SK-N-SH (cell line): ENCODE measurements at regions not wholly inside any gene's neighbourhood (a gene's known extent, or its start where the extent isn't known, plus 50 kb on each side); places are given as distances from the start of the nearest gene placed in this dataset.

Experiments
- CTCF ChIA-PET: fragments of 300-600, 350-600 bp; formaldehyde crosslinking; extraction: SDS; loops from one replicate; lab custom pipeline; 2021; lab: Yijun Ruan, JAX
- POLR2A ChIA-PET: fragments of 350-600 bp; sonication (Branson Sonifier 250); formaldehyde crosslinking; extraction: SDS; loops from one replicate; lab custom pipeline; 2020; ENCODE audit warnings: antibody characterized with exemption, inconsistent platforms; lab: Yijun Ruan, JAX
- DNase-seq: peaks from one replicate; pipeline ENCODE4 v3.0.0; 2012
- H2AFZ ChIP-seq: fragments of 200-600 bp; sonication (generic); 2 replicates; pipeline ENCODE4 v1.8.1; 2016; ENCODE audit warnings: antibody characterized with exemption, mild to moderate bottlenecking, low read depth
- H3F3A ChIP-seq: fragments of 200-600 bp; sonication (generic); replicated peaks from 2 replicates; pipeline ENCODE3; 2016; ENCODE audit warnings: antibody characterized with exemption, mild to moderate bottlenecking; ENCODE audit not compliant: insufficient read depth
- H3K27ac ChIP-seq, 2 experiments: fragments of 200-500 bp in 1 of 2; fragments of 200-600 bp in 1 of 2; sonication (Bioruptor generic) in 1 of 2; sonication (generic), shearing (Covaris generic) in 1 of 2; 2 replicates each; pipeline versions ENCODE4 v1.5.1 to v1.6.1; 2014 to 2016; ENCODE audit warnings: low read depth in 2 of 2, inconsistent platforms in 1 of 2, low read length in 1 of 2, mild to moderate bottlenecking in 1 of 2, mixed read lengths in 1 of 2
- H3K27me3 ChIP-seq: fragments of 200-600 bp; sonication (generic), shearing (Covaris generic); 2 replicates; pipeline ENCODE4 v1.6.1; 2016; ENCODE audit warnings: mixed run types; ENCODE audit not compliant: insufficient read depth
- H3K36me3 ChIP-seq, 2 experiments: fragments of 200-500 bp in 1 of 2; fragments of 200-600 bp in 1 of 2; sonication (Bioruptor generic) in 1 of 2; sonication (generic) in 1 of 2; replicated peaks in 1 of 2; 2 replicates each; pipeline versions ENCODE3 to v1.5.1; 2014 to 2016; ENCODE audit warnings: low read length in 1 of 2, mild to moderate bottlenecking in 1 of 2; ENCODE audit not compliant: insufficient read depth in 2 of 2, control insufficient read depth in 1 of 2
- H3K4me1 ChIP-seq, 2 experiments: fragments of 200-500 bp in 1 of 2; fragments of 200-600 bp in 1 of 2; sonication (Bioruptor generic) in 1 of 2; sonication (generic), shearing (Covaris generic) in 1 of 2; 2 replicates each; pipeline versions ENCODE4 v1.5.1 to v1.6.1; 2014 to 2016; ENCODE audit warnings: low read depth in 1 of 2, low read length in 1 of 2, mixed run types in 1 of 2; ENCODE audit not compliant: insufficient read depth in 2 of 2, control insufficient read depth in 1 of 2
- H3K4me2 ChIP-seq: fragments of 200-600 bp; sonication (generic), shearing (Covaris generic); 2 replicates; pipeline ENCODE4 v1.6.1; 2017; ENCODE audit warnings: mixed run types
- H3K4me3 ChIP-seq, 2 experiments: fragments of 200-500 bp in 1 of 2; fragments of 200-600 bp in 1 of 2; sonication (Bioruptor generic) in 1 of 2; sonication (generic), shearing (Covaris generic) in 1 of 2; 2 replicates each; pipeline versions ENCODE4 v1.5.1 to v1.8.1; 2014 to 2016; ENCODE audit warnings: low read depth in 2 of 2, inconsistent platforms in 1 of 2, low read length in 1 of 2, mild to moderate bottlenecking in 1 of 2, mixed read lengths in 1 of 2, moderate library complexity in 1 of 2
- H3K79me2 ChIP-seq: fragments of 200-600 bp; sonication (generic); 2 replicates; pipeline ENCODE4 v1.8.1; 2017; ENCODE audit warnings: mild to moderate bottlenecking; ENCODE audit not compliant: insufficient read depth
- H3K9ac ChIP-seq: fragments of 200-600 bp; sonication (generic); 2 replicates; pipeline ENCODE4 v1.6.1; 2017; ENCODE audit warnings: mixed run types
- H3K9me2 ChIP-seq: fragments of 200-600 bp; sonication (generic); 2 replicates; pipeline ENCODE4 v1.6.1; 2017; ENCODE audit warnings: mixed run types
- H3K9me3 ChIP-seq: fragments of 200-600 bp; sonication (generic); 2 replicates; pipeline ENCODE4 v1.6.1; 2017; ENCODE audit warnings: mixed run types, mild to moderate bottlenecking, moderate library complexity
- H4K20me1 ChIP-seq: fragments of 200-600 bp; sonication (generic); 2 replicates; pipeline ENCODE4 v1.6.1; 2017; ENCODE audit warnings: mild to moderate bottlenecking, mixed run types; ENCODE audit not compliant: insufficient read depth
- CHD2 ChIP-seq: fragments of 150-350 bp; IDR thresholded peaks from 2 replicates; pipeline ENCODE4 v1.6.1; 2018; ENCODE audit warnings: low read length; ENCODE audit not compliant: partially characterized antibody
- CTCF ChIP-seq: fragments of 200-600 bp; sonication (generic); IDR thresholded peaks from 2 replicates; pipeline ENCODE4 v1.6.1; 2017; ENCODE audit warnings: antibody characterized with exemption, mild to moderate bottlenecking, moderate library complexity
- ELF1 ChIP-seq: IDR thresholded peaks from 2 replicates; pipeline ENCODE4 v1.4.0; 2012
- EP300 ChIP-seq, 2 experiments: IDR thresholded peaks; 2 replicates each; pipeline versions ENCODE4 v1.4.0 to v1.6.1; 2012; ENCODE audit warnings: borderline replicate concordance in 1 of 2, low read depth in 1 of 2, low read length in 1 of 2
- EZH2phosphoT487 ChIP-seq: fragments of 200-600 bp; sonication (generic); IDR thresholded peaks from 2 replicates; pipeline ENCODE4 v1.6.1; 2017; ENCODE audit warnings: low read depth, mixed run types, mild to moderate bottlenecking, antibody characterized with exemption, moderate library complexity, borderline replicate concordance
- FOSL2 ChIP-seq: IDR thresholded peaks from 2 replicates; pipeline ENCODE4 v1.4.0; 2012; ENCODE audit warnings: low read depth, mild to moderate bottlenecking, moderate library complexity, borderline replicate concordance
- FOXJ3 ChIP-seq: sonication (generic); formaldehyde crosslinking; IDR thresholded peaks from 2 replicates; pipeline ENCODE4 v1.5.1; 2020; ENCODE audit warnings: mild to moderate bottlenecking, missing genetic modification reagents
- GABPA ChIP-seq: IDR thresholded peaks from 2 replicates; pipeline ENCODE4 v1.4.0; 2012; ENCODE audit warnings: low read depth, mild to moderate bottlenecking
- GATA2 ChIP-seq: sonication (generic); formaldehyde crosslinking; IDR thresholded peaks from 2 replicates; pipeline ENCODE4 v1.5.0; 2020; ENCODE audit warnings: mild to moderate bottlenecking, missing genetic modification reagents
- IRF3 ChIP-seq: fragments of 150-350 bp; IDR thresholded peaks from 2 replicates; pipeline ENCODE4 v1.6.1; 2016; ENCODE audit warnings: mild to moderate bottlenecking, low read depth, low read length
- JUND ChIP-seq: IDR thresholded peaks from 2 replicates; pipeline ENCODE4 v1.4.0; 2012
- MAX ChIP-seq: IDR thresholded peaks from 2 replicates; pipeline ENCODE4 v1.4.0; 2012; ENCODE audit warnings: low read depth
- MXI1 ChIP-seq: IDR thresholded peaks from 2 replicates; pipeline ENCODE4 v1.6.1; 2012; ENCODE audit warnings: mild to moderate bottlenecking, low read depth, low read length, improper control_type of control experiment
- NFIC ChIP-seq: IDR thresholded peaks from 2 replicates; pipeline ENCODE4 v1.4.0; 2012; ENCODE audit warnings: borderline replicate concordance
- NRF1 ChIP-seq: IDR thresholded peaks from 2 replicates; pipeline ENCODE4 v1.6.1; 2012; ENCODE audit warnings: low read depth, mild to moderate bottlenecking, low read length
- POLR2AphosphoS5 ChIP-seq: IDR thresholded peaks from 2 replicates; pipeline ENCODE4 v1.6.1; 2012; ENCODE audit warnings: low read depth, low read length
- RFX5 ChIP-seq: IDR thresholded peaks from 2 replicates; pipeline ENCODE4 v1.6.1; 2012; ENCODE audit warnings: mild to moderate bottlenecking, improper control_type of control experiment, low read length
- RXRA ChIP-seq: IDR thresholded peaks from 2 replicates; pipeline ENCODE4 v1.4.0; 2012; ENCODE audit warnings: low read depth, mild to moderate bottlenecking, borderline replicate concordance
- SIN3A ChIP-seq: IDR thresholded peaks from 2 replicates; pipeline ENCODE4 v1.6.1; 2012; ENCODE audit warnings: low read depth, mild to moderate bottlenecking, low read length, moderate library complexity, borderline replicate concordance
- TAF1 ChIP-seq: IDR thresholded peaks from 2 replicates; pipeline ENCODE4 v1.6.1; 2012; ENCODE audit warnings: low read depth, mild to moderate bottlenecking, low read length, moderate library complexity, borderline replicate concordance
- TCF12 ChIP-seq: IDR thresholded peaks from 2 replicates; pipeline ENCODE4 v1.4.0; 2012
- TEAD4 ChIP-seq: IDR thresholded peaks from 2 replicates; pipeline ENCODE4 v1.4.0; 2012; ENCODE audit warnings: mild to moderate bottlenecking, borderline replicate concordance; ENCODE audit not compliant: insufficient read depth
- WGBS: methylation state at CpG from one replicate; pipeline ENCODE4 v1.1.6; 2017; ENCODE audit warnings: low lambda C conversion rate; 5-methylcytosine and 5-hydroxymethylcytosine counted together
- TF ChIP-seq, protein P1 (sequence below): IDR thresholded peaks from 2 replicates; pipeline ENCODE4 v1.4.0; 2012; ENCODE audit warnings: low read depth, borderline replicate concordance
- TF ChIP-seq, protein P2 (sequence below): fragments of 150-350 bp; IDR thresholded peaks from 2 replicates; pipeline ENCODE4 v1.6.1; 2017; ENCODE audit warnings: antibody characterized with exemption, low read length, low read depth, borderline replicate concordance

- ChIA-PET CTCF (no interaction called here), POLR2A (no interaction called here)
- H3K9me2 ChIP-seq, result no peaks in the 10 kb centered on the region
- H3K79me2 ChIP-seq, result no peaks in the 10 kb centered on the region
- H3K4me3 ChIP-seq, result no peak overlapping the region
- TF ChIP-seq FOXJ3 (CRISPR knock-in tag) (no peak), FOSL2 (no peak), TEAD4 (no peak), NRF1 (no peak), JUND (no peak), RXRA (no peak), NFIC (no peak), GABPA (no peak), SIN3A (no peak), CTCF (no peak), IRF3 (no peak)
- no peaks in the 10 kb centered on the region for H4K20me1 ChIP-seq
- no peak overlapping the region for H3K4me2 ChIP-seq
- peaks cover 0 to 9% of the 10 kb centered on the region in 2 experiments; a peak in 1 of 4 replicates for H3K4me1 ChIP-seq
- H3F3A ChIP-seq, result no peaks in the 10 kb centered on the region
- no peaks in the 10 kb centered on the region for H3K36me3 ChIP-seq
- 50% methylated on average over 6 of the region's 13 CpGs for WGBS
- H3K9me3 ChIP-seq, result no peaks in the 10 kb centered on the region
- no peaks in the 10 kb centered on the region for H3K27me3 ChIP-seq
- no peak overlapping the region for H3K27ac ChIP-seq
- no peak overlapping the region for H2AFZ ChIP-seq
- DNase-seq, result peak; percentile 42
- H3K9ac ChIP-seq, result no peak overlapping the region
These were observed 194.0 kb downstream of the NPHP4 start for GRCh38 chr1:5798151-5798730.

- no peak for DNase-seq
- Histone ChIP-seq H3K36me3 (no peaks in the 10 kb centered on the region), H3K9me2 (no peaks in the 10 kb centered on the region), H3K4me3 (no peak overlapping the region), H3K27ac (no peak overlapping the region), H3K79me2 (no peaks in the 10 kb centered on the region), H3K27me3 (no peaks in the 10 kb centered on the region), H2AFZ (no peak overlapping the region), H4K20me1 (no peaks in the 10 kb centered on the region), H3K9me3 (no peaks in the 10 kb centered on the region), H3K4me1 (peaks cover 0 to 9% of the 10 kb centered on the region in 2 experiments; a peak in 1 of 4 replicates), H3K9ac (no peak overlapping the region), H3K4me2 (no peak overlapping the region), H3F3A (no peaks in the 10 kb centered on the region)
- ChIA-PET POLR2A (no interaction called here), CTCF (no interaction called here)
- 17% methylated on average over 1 of the region's 2 CpGs for WGBS
- no peak for TF ChIP-seq RFX5
- TF ChIP-seq FOXJ3 (CRISPR knock-in tag), result no peak
- no peak for TF ChIP-seq EP300 (IDR thresholded peaks at IDR 0.05; ENCODE audit: borderline replicate concordance in 1 of 2, low read depth in 1 of 2, low read length in 1 of 2)
- TF ChIP-seq MXI1, result no peak
- TF ChIP-seq EZH2phosphoT487, result no peak
- no peak for TF ChIP-seq TCF12
- no peak for TF ChIP-seq MAX
- no peak for TF ChIP-seq GATA2 (CRISPR knock-in tag)
- no peak for TF ChIP-seq ELF1
- TF ChIP-seq POLR2AphosphoS5, result no peak
- TF ChIP-seq GABPA, result no peak
- TF ChIP-seq, protein P1, sequence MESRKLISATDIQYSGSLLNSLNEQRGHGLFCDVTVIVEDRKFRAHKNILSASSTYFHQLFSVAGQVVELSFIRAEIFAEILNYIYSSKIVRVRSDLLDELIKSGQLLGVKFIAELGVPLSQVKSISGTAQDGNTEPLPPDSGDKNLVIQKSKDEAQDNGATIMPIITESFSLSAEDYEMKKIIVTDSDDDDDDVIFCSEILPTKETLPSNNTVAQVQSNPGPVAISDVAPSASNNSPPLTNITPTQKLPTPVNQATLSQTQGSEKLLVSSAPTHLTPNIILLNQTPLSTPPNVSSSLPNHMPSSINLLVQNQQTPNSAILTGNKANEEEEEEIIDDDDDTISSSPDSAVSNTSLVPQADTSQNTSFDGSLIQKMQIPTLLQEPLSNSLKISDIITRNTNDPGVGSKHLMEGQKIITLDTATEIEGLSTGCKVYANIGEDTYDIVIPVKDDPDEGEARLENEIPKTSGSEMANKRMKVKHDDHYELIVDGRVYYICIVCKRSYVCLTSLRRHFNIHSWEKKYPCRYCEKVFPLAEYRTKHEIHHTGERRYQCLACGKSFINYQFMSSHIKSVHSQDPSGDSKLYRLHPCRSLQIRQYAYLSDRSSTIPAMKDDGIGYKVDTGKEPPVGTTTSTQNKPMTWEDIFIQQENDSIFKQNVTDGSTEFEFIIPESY, result no peak
- no peak for TF ChIP-seq CHD2
- TF ChIP-seq FOSL2, result no peak
- TF ChIP-seq, protein P2, sequence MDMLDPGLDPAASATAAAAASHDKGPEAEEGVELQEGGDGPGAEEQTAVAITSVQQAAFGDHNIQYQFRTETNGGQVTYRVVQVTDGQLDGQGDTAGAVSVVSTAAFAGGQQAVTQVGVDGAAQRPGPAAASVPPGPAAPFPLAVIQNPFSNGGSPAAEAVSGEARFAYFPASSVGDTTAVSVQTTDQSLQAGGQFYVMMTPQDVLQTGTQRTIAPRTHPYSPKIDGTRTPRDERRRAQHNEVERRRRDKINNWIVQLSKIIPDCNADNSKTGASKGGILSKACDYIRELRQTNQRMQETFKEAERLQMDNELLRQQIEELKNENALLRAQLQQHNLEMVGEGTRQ, result no peak
- no peak for TF ChIP-seq TAF1
These were observed 196.2 kb downstream of the NPHP4 start for GRCh38 chr1:5796028-5796427.
